GM12873 (cell line): ENCODE measurements at regions not wholly inside any gene's neighbourhood (a gene's known extent, or its start where the extent isn't known, plus 50 kb on each side); places are given as distances from the start of the nearest gene placed in this dataset.

ENCODE experiments used
- CTCF ChIP-seq: IDR thresholded peaks from 2 replicates; pipeline ENCODE4 v1.5.1; 2012; ENCODE audit warnings: low read depth, mild to moderate bottlenecking, moderate library complexity, low read length, control low read depth; ENCODE audit not compliant: insufficient read depth; ENCODE audit errors: missing control alignments

GRCh38 chr16:73515616-73516015, 467.7 kb upstream of the ZFHX3 start:
- no peak for TF ChIP-seq CTCF

- TF ChIP-seq CTCF: no peak
These were observed 462.9 kb upstream of the ZFHX3 start for GRCh38 chr16:73510852-73511251.

DNA sequence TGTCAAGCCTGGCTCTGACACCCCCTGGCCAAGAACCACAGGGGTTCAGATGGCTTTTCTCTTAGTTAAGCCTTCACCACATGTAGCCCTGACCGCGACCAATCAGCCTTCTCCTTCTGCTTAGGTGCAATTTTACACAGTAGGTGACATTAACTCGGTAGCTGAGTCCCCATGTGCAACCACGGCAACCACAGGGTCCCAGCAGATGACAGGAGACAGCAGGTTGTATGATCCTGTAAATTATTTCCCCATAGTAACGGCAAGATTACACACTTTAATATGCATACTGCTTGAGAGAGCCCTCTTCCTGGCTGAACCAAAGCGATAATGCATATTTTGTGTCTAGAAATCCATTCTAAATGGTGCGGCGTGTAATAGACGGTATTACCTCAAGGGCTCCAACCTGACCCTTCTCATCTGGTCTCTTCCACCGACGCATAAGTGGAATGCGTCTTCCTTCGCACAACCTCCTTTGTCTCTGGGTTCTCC, 458.7 kb upstream of the ZFHX3 start:
- TF ChIP-seq CTCF: no peak

GRCh38 chr16:73505577-73505976, 457.6 kb upstream of the ZFHX3 start:
- TF ChIP-seq CTCF: no peak

- no peak for TF ChIP-seq CTCF
These were observed 457.0 kb upstream of the ZFHX3 start for GRCh38 chr16:73504591-73505575.

DNA sequence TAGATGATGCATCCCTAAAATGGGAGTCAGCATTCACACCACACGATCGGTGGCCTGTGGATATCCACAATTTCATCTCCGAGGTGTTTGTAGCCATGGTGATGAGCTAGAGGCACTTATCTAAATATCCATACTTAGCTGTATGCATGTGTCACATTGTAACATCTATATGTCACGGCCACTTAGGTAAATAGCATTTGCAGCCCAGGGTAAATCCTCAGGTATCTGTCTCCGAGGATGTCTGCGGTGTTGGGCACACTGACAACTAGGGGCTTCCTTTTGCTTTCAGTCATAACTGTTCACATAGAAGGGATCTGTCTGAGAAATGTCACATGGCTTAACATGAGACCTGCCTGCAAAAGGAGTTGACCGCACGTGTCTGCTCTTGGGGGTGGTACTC, 455.2 kb upstream of the ZFHX3 start:
- TF ChIP-seq CTCF: no peak

GRCh38 chr16:73499276-73499675, 451.3 kb upstream of the ZFHX3 start:
- TF ChIP-seq CTCF: no peak
